NCI-H446 treated with DMSO at 0.1 percent for 48 hours (cell line): ENCODE measurements at regions not wholly inside any gene's neighbourhood (a gene's known extent, or its start where the extent isn't known, plus 50 kb on each side); places are given as distances from the start of the nearest gene placed in this dataset.
"Not testable (repeated sequence)": the region's sequence is repeated elsewhere in the genome, so short reads cannot be mapped to it uniquely, and the experiment has no call there.

Experiments used
- DNase-seq: peaks from one replicate; lab custom pipeline; 2025; lab: John Stamatoyannopoulos, UW

DNA sequence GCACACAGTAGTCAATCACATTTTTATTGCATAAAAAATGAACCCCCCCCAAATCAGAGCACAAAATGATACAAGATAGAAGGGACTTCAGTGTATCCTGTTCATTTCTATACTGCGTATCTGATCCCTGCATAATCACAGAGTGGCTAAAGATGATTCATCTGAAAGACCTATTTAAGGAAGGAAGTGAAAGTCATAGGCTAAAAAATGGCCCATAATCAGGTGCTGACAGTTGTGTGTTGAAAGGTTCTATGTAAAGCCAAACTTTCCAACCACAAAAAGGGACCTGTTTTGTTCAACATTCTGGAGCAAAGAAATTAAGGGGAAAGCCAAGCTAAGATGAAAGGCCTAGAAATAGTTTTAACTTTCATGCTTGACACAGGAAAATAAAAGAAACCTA lies 147.8 kb upstream of the ATP2B1 start:
- no peak for DNase-seq

- no peak for DNase-seq
These were observed 140.1 kb upstream of the ATP2B1 start for GRCh38 chr12:89848732-89849131.

DNA sequence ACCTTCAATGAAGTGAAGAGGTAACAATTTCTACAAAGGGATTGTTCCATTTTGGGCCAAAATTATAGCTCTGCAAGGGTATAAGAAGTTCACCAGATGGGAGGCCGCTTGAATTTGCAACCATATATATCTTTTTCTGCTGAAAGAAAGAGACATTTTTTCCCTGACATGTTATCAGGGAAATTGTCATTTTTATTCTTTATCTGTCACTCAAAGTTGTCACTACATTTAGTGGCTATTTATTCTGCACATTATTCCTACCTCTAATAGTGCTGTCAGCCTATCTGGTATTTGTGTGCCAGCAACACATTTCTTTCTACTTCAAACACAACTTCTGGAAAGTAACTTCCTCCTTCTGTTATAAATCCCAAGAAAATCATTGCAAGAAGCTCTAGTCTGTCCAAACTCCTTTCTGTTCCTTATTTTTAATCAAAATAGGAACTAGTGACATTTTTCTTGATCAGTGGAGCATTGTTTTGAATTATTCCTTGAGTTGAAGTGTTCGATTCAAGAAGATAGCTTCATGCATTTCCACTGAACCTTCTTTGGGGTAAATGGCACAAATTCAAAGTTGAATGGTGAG lies 137.9 kb upstream of the ATP2B1 start:
- DNase-seq, result no peak

- DNase-seq, result no peak
These were observed 137.1 kb upstream of the ATP2B1 start for GRCh38 chr12:89845767-89846166.

DNA sequence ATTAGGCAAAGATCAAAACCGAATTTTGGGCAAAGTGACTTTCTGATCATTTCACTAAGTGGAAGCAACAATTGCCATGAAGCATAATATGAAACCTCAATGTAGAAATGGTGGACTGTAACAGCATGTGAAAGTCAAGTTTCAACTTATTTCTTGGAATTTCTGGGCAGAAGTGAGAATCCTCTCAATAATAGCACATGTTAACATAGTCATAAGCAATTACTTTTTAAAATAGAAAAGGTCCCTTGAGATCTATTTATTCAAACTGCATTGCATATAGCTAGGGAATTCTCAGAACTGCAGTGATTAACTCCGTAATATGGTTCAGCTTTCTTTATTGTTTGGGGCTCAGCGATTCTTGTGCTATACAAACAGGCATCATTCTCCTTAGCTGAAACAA lies 136.7 kb upstream of the ATP2B1 start:
- DNase-seq, result no peak

- no peak for DNase-seq
These were observed 135.9 kb upstream of the ATP2B1 start for GRCh38 chr12:89844539-89844938.

- DNase-seq, result no peak
These were observed 131.7 kb upstream of the ATP2B1 start for GRCh38 chr12:89840162-89840922.

GRCh38 chr12:89839444-89839843 lies 130.8 kb upstream of the ATP2B1 start:
- no peak for DNase-seq

DNA sequence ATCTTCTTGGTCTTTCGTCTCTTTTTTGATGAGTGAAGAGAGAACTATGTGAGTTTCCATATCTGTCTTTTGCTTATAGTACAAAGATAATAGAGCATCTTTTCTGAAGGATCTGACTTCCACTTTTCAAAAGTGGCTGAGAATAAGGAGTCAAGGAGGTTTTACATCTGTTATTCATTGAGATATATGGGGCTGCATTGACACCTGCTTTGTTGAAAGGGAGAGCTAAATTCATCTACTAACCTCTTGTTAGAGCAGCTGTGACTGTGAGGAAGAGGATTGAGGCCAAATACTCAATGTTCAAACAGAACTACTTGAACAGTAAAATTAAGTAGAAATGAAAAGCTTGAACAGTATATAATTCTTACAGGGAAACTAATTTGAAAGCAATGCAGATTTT lies 130.2 kb upstream of the ATP2B1 start:
- DNase-seq, result no peak

DNA sequence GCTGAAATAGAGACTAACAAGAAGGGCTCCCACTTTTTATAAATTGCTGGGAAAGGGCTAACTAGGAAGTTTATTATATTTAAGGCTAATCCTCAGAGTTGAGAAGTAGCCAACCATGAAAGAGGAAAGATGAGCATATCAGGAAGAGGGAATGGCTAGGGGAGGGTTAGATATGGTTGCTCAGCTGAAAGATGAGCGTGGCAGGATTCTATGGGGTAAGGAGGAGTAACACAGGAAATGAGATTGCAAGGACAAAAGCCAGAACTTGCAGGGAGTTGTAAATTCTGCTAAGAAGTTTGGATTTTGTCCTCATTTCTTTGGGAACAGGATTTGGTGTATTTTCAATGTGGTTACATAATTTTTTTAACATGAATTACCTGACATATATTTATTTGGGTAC lies 127.4 kb upstream of the ATP2B1 start:
- no peak for DNase-seq

- DNase-seq, result no peak
These were observed 126.0 kb upstream of the ATP2B1 start for GRCh38 chr12:89834676-89835075.

- no peak for DNase-seq
These were observed 125.0 kb upstream of the ATP2B1 start for GRCh38 chr12:89833337-89834252.

GRCh38 chr12:89832336-89832735 lies 123.7 kb upstream of the ATP2B1 start:
- DNase-seq, result no peak

DNA sequence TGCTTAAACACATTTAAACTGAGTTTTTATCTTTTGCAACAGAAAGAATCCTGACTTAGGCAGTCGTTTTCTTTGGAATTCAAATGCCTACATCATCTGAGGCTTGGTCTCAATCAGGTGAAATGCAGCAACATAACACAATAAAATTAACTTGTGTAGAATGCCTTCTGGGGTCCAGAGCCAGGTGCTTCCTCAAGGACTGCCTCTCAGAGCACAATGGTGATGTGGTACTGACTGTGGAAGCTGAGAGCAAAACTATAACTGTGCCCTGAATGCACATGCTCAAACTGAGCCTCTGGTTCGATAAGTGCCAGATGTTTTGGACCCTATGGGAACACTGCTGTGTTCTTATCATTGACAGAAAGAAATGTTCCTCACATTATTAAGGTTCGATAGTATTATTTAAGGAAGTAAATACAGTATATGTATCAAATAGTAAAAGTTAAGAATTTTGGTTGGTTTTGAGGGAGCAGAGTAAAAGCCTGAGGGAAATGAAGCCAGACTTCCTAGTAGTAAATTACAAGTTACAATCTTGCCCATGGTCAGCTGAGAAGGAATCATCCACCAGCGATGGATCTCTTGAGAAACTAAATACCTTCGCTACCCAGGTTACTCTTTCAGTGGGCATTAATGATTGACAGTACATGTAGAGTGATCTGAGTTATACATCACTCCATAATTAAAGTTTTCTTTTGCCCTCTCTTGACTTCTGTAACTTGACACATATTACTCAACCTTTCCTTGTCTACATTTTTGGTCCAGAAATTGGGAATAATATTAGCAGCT lies 122.9 kb upstream of the ATP2B1 start:
- no peak for DNase-seq

- no peak for DNase-seq
These were observed 120.9 kb upstream of the ATP2B1 start for GRCh38 chr12:89829434-89829975.

DNA sequence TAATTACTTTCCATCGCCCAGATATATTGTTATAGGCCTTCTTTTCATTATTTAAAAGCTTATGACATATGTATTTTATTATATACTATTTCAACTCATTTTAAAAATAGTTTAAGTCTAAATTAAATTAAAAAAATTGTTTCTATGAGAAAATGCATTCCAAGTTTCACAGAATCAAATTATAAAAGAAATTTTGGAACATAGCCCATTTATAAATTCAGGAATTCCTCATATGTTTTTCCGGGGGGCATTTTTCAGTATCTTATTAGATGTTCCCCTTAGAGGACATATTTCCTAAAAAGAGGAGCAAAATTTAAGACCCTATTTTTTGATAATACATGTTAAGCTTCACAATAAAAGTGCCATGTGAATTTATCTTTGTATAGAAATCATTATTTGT lies 119.9 kb upstream of the ATP2B1 start:
- no peak for DNase-seq

GRCh38 chr12:89827592-89827991 lies 119.0 kb upstream of the ATP2B1 start:
- DNase-seq, result no peak

- no peak for DNase-seq
These were observed 117.8 kb upstream of the ATP2B1 start for GRCh38 chr12:89826468-89826867.

DNA sequence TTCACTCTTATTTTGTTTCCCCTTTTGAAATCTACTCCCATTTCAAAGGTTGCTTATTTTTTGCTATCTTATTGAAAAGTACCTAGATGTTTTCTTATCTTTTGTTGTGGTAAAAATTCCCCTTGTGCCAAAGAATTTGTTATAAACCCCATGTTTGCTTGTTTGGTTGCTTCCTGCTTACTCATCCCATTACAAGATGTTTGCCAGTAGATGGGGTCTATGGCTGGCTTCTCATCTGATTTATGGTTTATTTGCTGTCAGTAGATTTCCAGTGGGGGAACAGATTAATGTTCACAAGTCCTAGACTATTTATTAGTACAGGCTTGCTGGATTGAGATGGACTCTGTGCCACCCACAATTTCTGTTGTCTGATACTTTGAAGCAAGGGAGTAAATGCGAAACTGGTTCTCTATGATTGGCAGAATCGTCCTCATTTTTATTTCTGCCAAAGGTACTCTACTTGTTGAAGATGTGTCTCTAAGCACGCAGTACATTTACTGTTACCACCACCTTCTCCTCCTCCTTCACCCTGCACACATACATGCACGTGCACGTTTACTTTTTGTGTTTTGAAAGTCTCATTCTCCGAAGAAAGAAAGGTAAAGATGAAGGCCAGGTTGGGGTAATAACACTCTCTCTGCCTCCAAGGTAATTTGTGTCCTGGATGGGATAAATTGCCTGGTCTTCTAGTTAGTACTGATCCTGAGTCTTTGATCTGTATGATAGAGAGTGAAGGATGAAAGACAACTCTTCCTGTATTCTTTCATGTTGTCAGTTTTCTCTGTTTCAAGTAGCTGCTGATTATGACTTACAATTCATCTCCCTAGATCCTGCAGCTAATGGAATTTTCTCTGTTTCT lies 117.2 kb upstream of the ATP2B1 start:
- DNase-seq, result no peak

GRCh38 chr12:89824822-89825221 lies 116.2 kb upstream of the ATP2B1 start:
- DNase-seq, result no peak

DNA sequence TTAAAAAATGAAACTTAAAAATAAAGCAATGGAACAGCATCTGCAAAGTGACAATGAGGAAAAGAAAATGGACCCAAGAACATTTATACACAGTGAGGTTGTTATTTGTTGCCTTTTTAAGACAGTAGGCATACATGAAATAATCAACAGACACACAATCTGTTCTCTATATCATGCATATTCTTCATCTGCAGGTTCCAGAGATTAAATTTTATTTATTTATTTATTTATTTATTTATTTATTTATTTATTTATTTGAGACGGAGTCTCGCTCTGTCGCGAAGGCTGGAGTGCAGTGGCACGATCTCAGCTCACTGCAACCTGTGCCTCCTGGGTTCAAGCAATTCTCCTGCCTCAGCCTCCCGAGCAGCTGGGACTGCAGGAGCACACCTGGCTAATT lies 114.4 kb upstream of the ATP2B1 start:
- not testable (repeated sequence) for DNase-seq
